Mesenchymal stem cell (in vitro differentiated cells and primary cell): ENCODE measurements at regions not wholly inside any gene's neighbourhood (a gene's known extent, or its start where the extent isn't known, plus 50 kb on each side); places are given as distances from the start of the nearest gene placed in this dataset.

Source experiments
- DNase-seq: peaks from one replicate; pipeline ENCODE4 v3.0.0-alpha.2; 2013
- H2AFZ ChIP-seq: one replicate; pipeline ENCODE4 v1.6.1; 2013; ENCODE audit warnings: low read depth, mild to moderate bottlenecking, control low read depth, inconsistent platforms, low read length, moderate library complexity
- H2AK5ac ChIP-seq: 2 replicates; pipeline ENCODE4 v1.6.1; 2013; ENCODE audit warnings: low read length, moderate library complexity, mild to moderate bottlenecking, inconsistent platforms; ENCODE audit not compliant: severe bottlenecking
- H2BK120ac ChIP-seq: one replicate; pipeline ENCODE4 v1.6.1; 2013; ENCODE audit warnings: low read depth, mild to moderate bottlenecking, inconsistent platforms, low read length, moderate library complexity
- H2BK12ac ChIP-seq, 2 experiments: one replicate each; pipeline ENCODE4 v1.6.1; 2013; ENCODE audit warnings: inconsistent platforms in 2 of 2, low read length in 2 of 2, mild to moderate bottlenecking in 2 of 2, moderate library complexity in 2 of 2, control low read depth in 1 of 2
- H2BK15ac ChIP-seq: one replicate; pipeline ENCODE4 v1.6.1; 2013; ENCODE audit warnings: mild to moderate bottlenecking, low read depth, inconsistent platforms; ENCODE audit not compliant: poor library complexity, severe bottlenecking
- H2BK5ac ChIP-seq: 2 replicates; pipeline ENCODE4 v1.6.1; 2013; ENCODE audit warnings: low read depth, mild to moderate bottlenecking, low read length, control low read depth, inconsistent platforms; ENCODE audit not compliant: poor library complexity, severe bottlenecking
- H3K14ac ChIP-seq, 2 experiments: one replicate each; pipeline ENCODE4 v1.6.1; 2013; ENCODE audit warnings: inconsistent platforms in 2 of 2, low read length in 2 of 2, control low read depth in 1 of 2, mild to moderate bottlenecking in 1 of 2, moderate library complexity in 1 of 2
- H3K18ac ChIP-seq, 2 experiments: one replicate each; pipeline ENCODE4 v1.6.1; 2013; ENCODE audit warnings: inconsistent platforms in 2 of 2, low read length in 2 of 2, control low read depth in 1 of 2, low read depth in 1 of 2, mild to moderate bottlenecking in 1 of 2
- H3K23ac ChIP-seq, 2 experiments: one replicate each; pipeline ENCODE4 v1.6.1; 2013; ENCODE audit warnings: inconsistent platforms in 2 of 2, low read length in 2 of 2, mild to moderate bottlenecking in 2 of 2, moderate library complexity in 2 of 2, control low read depth in 1 of 2
- H3K27ac ChIP-seq: 2 replicates; pipeline ENCODE4 v1.5.1; 2013; ENCODE audit warnings: mild to moderate bottlenecking, moderate library complexity, low read length, control low read depth, inconsistent platforms; ENCODE audit not compliant: poor library complexity, severe bottlenecking
- H3K27me3 ChIP-seq, 2 experiments: 2 replicates each; pipeline versions ENCODE4 v1.6.1 to v1.7.0; 2013; ENCODE audit warnings: low read length in 2 of 2, mild to moderate bottlenecking in 2 of 2, moderate library complexity in 2 of 2, control low read depth in 1 of 2, inconsistent platforms in 1 of 2; ENCODE audit not compliant: control insufficient read depth in 1 of 2, insufficient read depth in 1 of 2
- H3K36me3 ChIP-seq, 2 experiments: 2 replicates each; pipeline versions ENCODE4 v1.6.1 to v1.7.0; 2013; ENCODE audit warnings: low read length in 2 of 2, control low read depth in 1 of 2, inconsistent platforms in 1 of 2, low read depth in 1 of 2, mild to moderate bottlenecking in 1 of 2; ENCODE audit not compliant: insufficient read depth in 2 of 2, control insufficient read depth in 1 of 2
- H3K4ac ChIP-seq, 2 experiments: one replicate each; pipeline ENCODE4 v1.6.1; 2013; ENCODE audit warnings: inconsistent platforms in 2 of 2, low read length in 2 of 2, mild to moderate bottlenecking in 2 of 2, moderate library complexity in 2 of 2, control low read depth in 1 of 2, low read depth in 1 of 2
- H3K4me1 ChIP-seq: 2 replicates; pipeline ENCODE4 v1.6.1; 2013; ENCODE audit warnings: low read depth, low read length, control low read depth; ENCODE audit not compliant: control insufficient read depth, insufficient read depth
- H3K4me2 ChIP-seq: 2 replicates; pipeline ENCODE4 v1.6.1; 2013; ENCODE audit warnings: low read length, mild to moderate bottlenecking, inconsistent platforms; ENCODE audit not compliant: poor library complexity, severe bottlenecking
- H3K4me3 ChIP-seq, 2 experiments: 2 replicates each; pipeline versions ENCODE4 v1.5.1 to v1.7.0; 2013; ENCODE audit warnings: low read length in 2 of 2, mild to moderate bottlenecking in 2 of 2, control low read depth in 1 of 2, low read depth in 1 of 2; ENCODE audit not compliant: insufficient read depth in 1 of 2
- H3K79me1 ChIP-seq: replicated peaks from 2 replicates; pipeline ENCODE4 v1.6.1; 2013; ENCODE audit warnings: mild to moderate bottlenecking, control low read depth, low read length, inconsistent platforms; ENCODE audit not compliant: poor library complexity, severe bottlenecking
- H3K9ac ChIP-seq: 2 replicates; pipeline ENCODE4 v1.7.0; 2013; ENCODE audit warnings: mild to moderate bottlenecking, low read length, moderate library complexity
- H3K9me3 ChIP-seq: 2 replicates; pipeline ENCODE4 v1.7.0; 2013; ENCODE audit warnings: mild to moderate bottlenecking, low read length; ENCODE audit not compliant: control insufficient read depth
- H4K8ac ChIP-seq: one replicate; pipeline ENCODE4 v1.6.1; 2013; ENCODE audit warnings: inconsistent platforms, mild to moderate bottlenecking, low read length, moderate library complexity
- H4K91ac ChIP-seq: one replicate; pipeline ENCODE4 v1.6.1; 2013; ENCODE audit warnings: mild to moderate bottlenecking, low read length, inconsistent platforms
- WGBS: methylation state at CpG from one replicate; pipeline ENCODE4 v1.1.7; 2013; ENCODE audit warnings: mixed read lengths; 5-methylcytosine and 5-hydroxymethylcytosine counted together

- Histone ChIP-seq H2AFZ (no peak overlapping the region), H3K4me1 (peaks cover 7% of the 10 kb centered on the region), H2BK12ac (peak overlapping the region; percentile 57 to 85), H3K4me2 (no peak overlapping the region), H3K9me3 (no peaks in the 10 kb centered on the region), H3K4me3 (peak overlapping the region in 1 of 2 experiments; percentile 21), H2BK5ac (no peak overlapping the region), H3K4ac (peak overlapping the region; percentile 26 to 73), H3K79me1 (no peaks in the 10 kb centered on the region), H3K27ac (no peak overlapping the region), H3K14ac (no peak overlapping the region), H2AK5ac (no peak overlapping the region), H2BK15ac (peak overlapping the region; percentile 26), H3K36me3 (no peaks in the 10 kb centered on the region), H3K9ac (no peak overlapping the region), H3K18ac (peak overlapping the region in 1 of 2 experiments; percentile 76), H2BK120ac (no peak overlapping the region), H4K8ac (peak overlapping the region; percentile 13), H3K23ac (peak overlapping the region in 1 of 2 experiments; percentile 52), H4K91ac (peak overlapping the region; percentile 43), H3K27me3 (no peaks in the 10 kb centered on the region)
- 97% methylated on average over 20 of the region's 22 CpGs for WGBS
- no peak for DNase-seq
Observed at GRCh38 chr18:10068766-10069567, 155.2 kb downstream of the VAPA start.

- H4K8ac ChIP-seq: no peak overlapping the region
- H3K14ac ChIP-seq: peak overlapping the region in 1 of 2 experiments; percentile 73
- H2AK5ac ChIP-seq: no peak overlapping the region
- DNase-seq: peak; percentile 22
- peak overlapping the region in 1 of 2 experiments; percentile 80 for H3K18ac ChIP-seq
- H3K4me3 ChIP-seq: no peak overlapping the region
- 96% methylated on average over 2 of the region's 2 CpGs for WGBS
- no peak overlapping the region for H2BK12ac ChIP-seq
- H3K9me3 ChIP-seq: no peaks in the 10 kb centered on the region
- H3K4me1 ChIP-seq: peaks cover 7% of the 10 kb centered on the region
- no peak overlapping the region for H3K9ac ChIP-seq
- H3K27ac ChIP-seq: no peak overlapping the region
- no peaks in the 10 kb centered on the region for H3K79me1 ChIP-seq
- H2AFZ ChIP-seq: no peak overlapping the region
- peaks cover 4% of the 10 kb centered on the region in 2 experiments for H3K27me3 ChIP-seq
- no peaks in the 10 kb centered on the region for H3K36me3 ChIP-seq
- H2BK5ac ChIP-seq: no peak overlapping the region
- no peak overlapping the region for H2BK120ac ChIP-seq
- H4K91ac ChIP-seq: no peak overlapping the region
- no peak overlapping the region for H3K4me2 ChIP-seq
- H3K23ac ChIP-seq: no peak overlapping the region
- H2BK15ac ChIP-seq: no peak overlapping the region
- H3K4ac ChIP-seq: peak overlapping the region in 1 of 2 experiments; percentile 7
Observed at GRCh38 chr18:10070561-10071000, 156.8 kb downstream of the VAPA start.

GRCh38 chr18:10072671-10073175, 158.9 kb downstream of the VAPA start:
- Histone ChIP-seq H3K4me2 (no peak overlapping the region), H2AFZ (no peak overlapping the region), H4K8ac (no peak overlapping the region), H3K4me1 (peaks cover 7% of the 10 kb centered on the region), H3K27me3 (peaks cover 4% of the 10 kb centered on the region in 2 experiments), H2AK5ac (no peak overlapping the region), H4K91ac (no peak overlapping the region), H2BK5ac (no peak overlapping the region), H2BK120ac (no peak overlapping the region), H2BK12ac (no peak overlapping the region), H3K9me3 (no peaks in the 10 kb centered on the region), H3K23ac (no peak overlapping the region), H3K27ac (no peak overlapping the region), H3K36me3 (no peaks in the 10 kb centered on the region), H3K18ac (peak overlapping the region in 1 of 2 experiments; percentile 52), H3K79me1 (no peaks in the 10 kb centered on the region), H3K4ac (no peak overlapping the region), H3K9ac (no peak overlapping the region), H2BK15ac (no peak overlapping the region), H3K14ac (no peak overlapping the region), H3K4me3 (no peak overlapping the region)
- 75% methylated on average over 5 of the region's 5 CpGs for WGBS
- DNase-seq: peak; percentile 92

GRCh38 chr18:10074110-10074509, 160.3 kb downstream of the VAPA start:
- H2AK5ac ChIP-seq: no peak overlapping the region
- H3K9me3 ChIP-seq: no peaks in the 10 kb centered on the region
- H3K23ac ChIP-seq: no peak overlapping the region
- H3K4me3 ChIP-seq: no peak overlapping the region
- H3K4me1 ChIP-seq: peaks cover 5% of the 10 kb centered on the region
- no peak overlapping the region for H2BK120ac ChIP-seq
- no peak overlapping the region for H3K4me2 ChIP-seq
- H2BK12ac ChIP-seq: peak overlapping the region in 1 of 2 experiments; percentile 12
- H2BK5ac ChIP-seq: no peak overlapping the region
- H3K27ac ChIP-seq: no peak overlapping the region
- H3K27me3 ChIP-seq: peaks cover 4% of the 10 kb centered on the region in 2 experiments
- no peak overlapping the region for H2AFZ ChIP-seq
- no peak overlapping the region for H2BK15ac ChIP-seq
- H3K14ac ChIP-seq: peak overlapping the region in 1 of 2 experiments; percentile 23
- DNase-seq: no peak
- H3K36me3 ChIP-seq: no peaks in the 10 kb centered on the region
- H4K91ac ChIP-seq: no peak overlapping the region
- H3K18ac ChIP-seq: no peak overlapping the region
- no peak overlapping the region for H4K8ac ChIP-seq
- WGBS: 93% methylated on average over 3 of the region's 3 CpGs
- H3K9ac ChIP-seq: no peak overlapping the region
- no peaks in the 10 kb centered on the region for H3K79me1 ChIP-seq
- no peak overlapping the region for H3K4ac ChIP-seq
